ENCODE measurements at regions not wholly inside any gene's neighbourhood (a gene's known extent, or its start where the extent isn't known, plus 50 kb on each side); places are given as distances from the start of the nearest gene placed in this dataset.
"Not testable (repeated sequence)": the region's sequence is repeated elsewhere in the genome, so short reads cannot be mapped to it uniquely, and the experiment has no call there.

DNA sequence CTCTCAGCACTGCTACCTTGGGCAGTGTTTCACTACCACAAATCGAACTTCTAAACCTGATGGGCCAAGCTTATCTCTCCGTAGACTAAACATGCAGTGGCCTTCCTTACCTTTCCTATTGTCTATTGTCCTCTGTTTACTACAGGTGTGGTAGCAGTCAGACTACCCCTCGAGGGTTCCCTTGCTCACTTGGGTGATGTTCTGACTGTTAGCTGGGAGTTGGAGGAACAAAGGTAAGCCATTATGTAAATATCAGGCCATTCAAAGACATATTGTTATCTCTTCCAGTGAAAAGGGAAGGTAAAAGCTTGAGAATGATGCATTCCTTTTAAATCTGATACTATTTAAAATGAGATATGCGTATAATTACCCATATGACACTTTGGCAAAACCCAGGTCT lies 828.3 kb upstream of the EEF2KMT start:
- no peak for DNase-seq

DNA sequence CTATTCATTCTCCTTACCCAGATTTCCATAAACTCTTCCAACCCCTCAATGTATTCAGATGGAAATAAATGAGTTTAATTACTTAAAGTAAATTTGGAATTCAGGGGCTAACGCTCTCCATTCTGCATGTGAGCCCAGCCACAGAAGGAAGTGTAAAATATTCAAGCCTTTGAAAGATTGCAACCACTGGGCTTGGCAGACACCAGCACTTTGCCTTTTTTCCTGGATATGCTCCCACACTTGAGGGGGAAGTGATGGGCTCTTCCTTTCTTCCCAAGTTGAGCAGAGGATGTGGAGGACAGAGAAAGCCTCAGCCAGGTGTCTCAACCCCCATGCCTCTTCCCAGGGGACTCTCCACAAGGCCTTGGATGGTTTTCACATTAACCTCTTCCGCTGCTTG lies 825.1 kb upstream of the EEF2KMT start:
- no peak for DNase-seq

DNA sequence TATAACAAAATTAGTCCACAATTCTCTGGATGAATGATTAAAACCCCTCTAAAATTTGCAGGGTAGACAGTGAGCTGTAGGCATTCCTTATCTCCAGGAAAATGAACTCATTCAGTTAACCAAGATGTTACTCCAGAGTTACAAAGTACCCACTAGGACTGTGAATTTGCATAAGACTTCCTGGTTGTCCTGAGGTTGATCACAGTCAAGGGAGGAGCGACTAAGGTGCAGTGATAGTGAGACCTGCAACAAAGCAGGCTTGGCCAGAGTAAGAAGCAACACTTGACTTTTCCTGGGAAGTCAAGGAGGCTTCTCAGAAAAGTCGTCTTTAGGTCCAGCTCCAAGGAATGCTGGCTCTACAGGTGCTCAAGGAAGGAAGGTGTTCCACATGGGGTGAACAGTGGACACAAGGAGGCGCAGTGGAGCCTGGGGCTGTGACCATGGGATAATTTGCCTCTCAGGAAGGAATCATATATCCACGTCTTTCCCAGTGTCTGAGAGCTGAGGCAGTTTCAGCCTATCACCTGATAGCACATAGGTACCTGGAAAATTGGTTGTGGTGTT lies 821.1 kb upstream of the EEF2KMT start:
- DNase-seq = no peak

DNA sequence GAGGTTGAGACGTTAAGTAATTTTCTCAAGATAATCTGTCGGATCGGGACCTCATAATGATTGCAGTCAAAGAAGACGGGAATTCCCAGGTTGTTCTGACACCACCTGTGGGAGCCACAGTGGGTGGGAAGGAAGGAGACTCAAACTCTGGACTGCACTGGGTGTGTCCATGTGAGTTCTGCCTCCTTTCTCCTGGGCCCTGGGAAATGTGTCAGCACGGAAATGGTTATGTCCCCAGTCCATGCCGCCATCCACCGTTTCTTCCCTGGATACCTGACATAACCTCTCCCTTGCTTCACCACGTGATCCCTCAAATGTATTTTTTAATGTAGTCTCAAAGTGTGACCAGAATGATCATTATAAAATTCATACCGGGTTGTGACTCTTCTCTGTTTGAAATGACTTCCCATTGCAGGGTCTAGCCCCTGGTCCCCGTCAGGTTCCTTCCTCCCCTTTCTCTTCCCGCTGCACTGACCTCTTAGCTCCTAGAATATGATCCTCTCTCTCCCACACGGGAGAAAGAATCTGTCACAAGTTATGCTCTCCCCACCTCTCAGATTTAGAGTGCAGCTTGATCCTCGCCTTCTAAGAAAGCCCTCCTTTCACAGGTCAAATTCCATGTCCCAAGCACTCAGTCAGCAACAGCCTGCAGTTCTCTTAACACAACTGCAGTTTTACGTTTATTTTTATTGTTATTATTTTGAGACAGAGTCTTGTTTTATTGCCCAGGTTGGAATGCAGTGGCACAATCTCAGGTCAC lies 820.0 kb upstream of the EEF2KMT start:
- DNase-seq = no peak

DNA sequence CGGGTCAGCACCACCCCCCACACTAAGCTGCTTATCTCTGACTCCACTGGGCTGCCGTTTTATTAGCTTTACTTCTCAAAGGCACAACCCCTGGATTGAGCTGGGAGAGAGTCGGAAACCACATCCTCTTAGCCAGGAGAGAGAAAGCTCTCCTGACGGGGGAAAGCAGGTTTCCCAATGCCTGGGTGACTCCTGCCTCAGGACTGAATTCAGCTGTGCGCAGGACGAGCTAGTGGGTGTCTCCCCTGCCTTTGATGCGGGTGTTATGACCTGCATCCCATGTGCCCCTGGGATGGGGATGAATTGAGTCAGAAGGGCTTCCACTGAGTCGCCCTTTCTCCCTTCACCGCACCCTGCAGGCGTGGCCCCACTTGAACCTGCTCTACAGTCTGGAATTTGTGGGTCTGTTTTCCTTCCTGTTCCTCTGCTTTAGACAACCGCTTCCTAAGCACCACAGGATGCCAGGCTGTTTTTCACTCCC lies 819.2 kb upstream of the EEF2KMT start:
- DNase-seq = no peak

DNA sequence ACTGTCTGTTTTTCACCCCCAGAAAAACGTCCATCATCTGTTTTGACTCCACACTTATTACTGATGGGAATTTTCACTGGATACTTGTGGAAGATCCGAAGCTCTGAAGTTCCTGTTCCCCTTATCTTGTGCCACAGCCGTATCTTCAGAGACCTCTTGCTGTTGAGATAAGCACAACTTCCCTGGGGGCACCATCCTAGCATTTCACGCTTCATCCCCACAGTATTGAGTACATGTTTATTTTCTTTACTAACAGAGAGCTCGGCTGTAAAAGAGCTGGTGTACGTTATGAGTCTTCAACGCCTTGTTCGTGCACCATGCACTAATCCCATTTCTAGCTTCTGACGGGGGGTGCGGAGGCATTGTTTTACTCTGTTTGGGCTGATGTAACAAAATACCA lies 813.6 kb upstream of the EEF2KMT start:
- no peak for DNase-seq

DNA sequence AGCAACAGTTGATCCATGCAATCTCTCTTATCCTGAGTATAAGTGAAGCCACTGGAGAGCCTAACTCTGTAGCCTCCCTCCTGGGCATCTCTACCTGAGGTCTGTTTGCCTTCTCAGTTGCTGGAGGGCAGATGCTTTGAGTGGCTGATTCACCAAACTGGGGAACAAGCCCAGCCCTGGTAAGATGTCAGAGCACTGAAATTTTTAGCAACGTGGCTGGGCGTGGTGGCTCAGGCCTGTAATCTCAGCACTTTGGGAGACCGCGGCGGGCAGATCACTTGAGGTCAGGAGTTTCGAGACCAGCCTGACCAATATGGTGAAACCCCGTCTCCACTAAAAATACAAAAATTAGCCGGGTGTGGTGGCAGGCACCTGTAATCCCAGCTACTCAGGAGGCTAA lies 812.0 kb upstream of the EEF2KMT start:
- not testable (repeated sequence) for DNase-seq

DNA sequence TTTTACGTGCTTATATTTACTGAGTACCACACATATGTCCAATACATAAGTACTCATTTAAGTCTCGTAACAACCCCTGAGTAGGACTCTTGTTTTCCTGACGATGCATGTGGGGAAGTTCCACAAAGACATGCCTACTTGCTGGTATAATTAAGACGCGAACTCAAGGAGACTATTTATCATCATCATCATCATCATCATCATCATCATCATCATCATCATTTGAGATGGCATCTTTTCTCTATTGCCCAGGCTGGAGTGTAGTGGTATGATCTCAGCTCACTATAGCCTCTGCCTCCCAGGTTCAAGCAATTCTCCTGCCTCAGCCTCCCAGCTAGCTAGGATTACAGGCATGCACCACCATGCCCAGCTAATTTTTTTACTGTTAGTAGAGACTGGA lies 809.9 kb upstream of the EEF2KMT start:
- no peak for DNase-seq

DNA sequence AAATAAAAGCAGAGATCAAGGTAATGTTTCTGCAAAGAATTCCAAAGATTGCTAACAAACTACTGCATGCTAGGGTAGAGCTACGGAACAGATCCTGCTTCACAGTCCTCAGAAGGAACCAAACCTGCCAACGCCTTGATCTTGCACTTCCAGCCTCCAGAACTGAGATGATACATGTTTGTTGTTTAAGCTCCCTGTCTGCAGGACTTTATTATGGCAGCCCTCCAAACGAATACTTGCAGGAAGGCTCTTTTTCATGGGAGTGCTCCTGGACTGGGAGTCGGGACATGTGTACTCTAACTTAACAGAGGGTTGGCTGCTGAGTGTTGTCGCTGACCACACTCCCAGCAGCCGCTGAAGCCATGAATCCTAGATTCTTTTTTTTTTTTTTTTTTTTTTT lies 808.8 kb upstream of the EEF2KMT start:
- no peak for DNase-seq

DNA sequence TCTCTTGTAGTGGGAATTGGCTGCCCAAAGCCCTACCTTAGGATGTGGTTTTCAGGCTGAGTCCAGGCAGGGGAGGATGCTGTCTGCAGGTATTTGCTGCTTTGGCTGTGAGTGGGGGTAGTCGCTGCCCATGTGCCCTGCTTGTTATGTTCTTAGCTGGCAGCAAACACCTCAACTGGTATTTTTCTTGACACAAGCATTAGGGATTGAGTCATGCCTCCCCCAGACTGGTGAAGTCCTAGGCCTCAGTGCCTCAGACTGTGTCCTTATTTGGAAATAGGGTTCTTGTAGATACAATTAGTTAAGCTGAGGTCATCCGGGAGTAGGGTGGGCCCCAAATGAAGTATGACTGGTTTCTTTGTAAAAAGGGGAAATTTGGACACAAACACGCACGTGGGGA lies 808.3 kb upstream of the EEF2KMT start:
- no peak for DNase-seq

DNA sequence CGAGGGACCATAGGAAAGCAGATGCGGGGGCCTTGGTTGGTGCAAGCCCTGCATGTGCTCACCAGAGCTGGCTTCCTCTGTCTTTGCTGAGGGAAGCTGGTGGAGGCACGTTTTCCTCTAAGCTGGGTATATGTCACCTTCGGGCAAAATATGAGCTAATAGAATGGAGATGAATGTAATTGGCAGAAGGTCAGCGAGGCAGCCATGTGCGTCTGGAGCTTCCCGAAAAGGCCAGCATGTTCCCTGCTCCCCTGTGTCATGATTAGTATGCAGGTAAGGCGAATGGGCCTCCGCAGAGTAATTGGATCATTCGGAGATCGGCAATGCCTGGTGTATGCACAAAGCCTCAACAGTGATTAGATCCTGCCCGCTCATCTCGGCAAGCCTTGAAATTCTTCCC lies 806.2 kb upstream of the EEF2KMT start:
- no peak for DNase-seq

DNA sequence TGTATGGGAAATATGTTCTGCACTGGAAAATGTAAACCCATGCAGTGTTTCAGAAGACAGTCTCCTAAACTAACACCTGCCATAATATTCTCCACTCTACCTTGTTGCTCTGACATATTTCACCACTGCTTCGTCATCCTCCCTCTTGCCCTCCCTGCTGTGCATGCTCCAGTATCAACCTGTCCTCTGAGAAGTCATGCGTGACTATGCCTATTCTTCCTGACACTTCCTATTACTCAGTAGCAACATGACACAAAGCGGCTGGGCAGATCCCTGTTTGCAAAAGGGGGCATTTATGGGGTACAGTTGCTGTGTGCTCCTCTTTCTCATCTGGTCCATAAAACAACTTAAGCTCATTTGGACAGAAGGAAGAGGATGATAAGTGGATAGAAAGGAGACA lies 805.6 kb upstream of the EEF2KMT start:
- no peak for DNase-seq

DNA sequence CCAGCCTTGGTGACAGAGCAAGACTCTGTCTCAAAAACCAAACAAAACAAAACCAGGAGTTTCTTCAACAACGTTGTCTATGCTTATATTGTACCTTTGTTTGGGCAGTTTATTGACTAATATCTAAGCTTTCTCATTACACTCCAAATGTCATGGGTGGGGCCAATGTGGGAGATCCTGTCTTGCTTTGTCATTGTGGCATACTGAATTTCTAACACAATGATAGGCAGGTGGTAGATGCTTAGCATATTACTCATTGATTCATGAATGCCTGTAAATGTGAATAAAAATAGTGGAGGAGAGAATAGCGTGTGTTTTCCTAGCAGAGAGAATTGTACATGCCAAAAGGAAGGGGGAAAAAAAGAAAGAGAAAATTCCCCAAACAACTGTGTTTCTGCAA lies 802.5 kb upstream of the EEF2KMT start:
- DNase-seq = no peak

DNA sequence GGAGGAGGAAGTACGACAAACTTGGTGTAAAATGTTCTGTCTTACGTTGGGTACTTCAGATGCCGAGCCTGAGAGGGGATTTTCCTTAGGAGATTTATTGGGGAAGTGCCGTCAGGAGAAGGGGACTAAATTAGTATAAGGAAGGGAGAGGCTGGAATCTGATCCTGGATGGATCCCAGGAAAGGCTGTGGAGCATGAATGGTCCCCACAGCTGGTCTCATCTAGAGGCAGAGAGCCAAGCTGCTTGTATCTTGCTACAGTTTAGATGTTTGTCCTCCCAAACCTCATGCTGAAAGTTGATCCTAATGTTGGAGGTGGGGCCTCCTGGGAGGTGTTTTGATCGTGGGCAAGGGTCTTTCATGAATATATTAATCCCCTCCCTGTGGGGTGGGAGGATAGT lies 798.4 kb upstream of the EEF2KMT start:
- no peak for DNase-seq

DNA sequence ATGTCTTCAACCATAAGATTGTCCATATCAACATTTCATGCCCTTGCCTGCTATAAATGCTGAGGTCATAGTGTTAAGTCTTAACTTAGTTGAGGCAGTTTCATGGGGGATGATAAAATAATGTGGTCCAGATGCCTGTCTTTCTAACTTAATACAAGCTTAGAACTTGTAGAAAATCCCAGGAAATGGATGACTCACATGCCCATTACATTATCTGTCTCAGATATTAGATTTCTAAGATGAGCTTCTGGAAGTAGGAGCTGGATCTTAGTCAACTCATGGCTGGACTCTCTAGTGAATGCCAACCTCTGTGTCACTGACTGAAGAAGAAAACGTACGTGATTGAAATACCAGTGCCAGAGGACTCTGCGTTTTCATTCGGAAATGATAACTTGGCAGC lies 797.5 kb upstream of the EEF2KMT start:
- no peak for DNase-seq

DNA sequence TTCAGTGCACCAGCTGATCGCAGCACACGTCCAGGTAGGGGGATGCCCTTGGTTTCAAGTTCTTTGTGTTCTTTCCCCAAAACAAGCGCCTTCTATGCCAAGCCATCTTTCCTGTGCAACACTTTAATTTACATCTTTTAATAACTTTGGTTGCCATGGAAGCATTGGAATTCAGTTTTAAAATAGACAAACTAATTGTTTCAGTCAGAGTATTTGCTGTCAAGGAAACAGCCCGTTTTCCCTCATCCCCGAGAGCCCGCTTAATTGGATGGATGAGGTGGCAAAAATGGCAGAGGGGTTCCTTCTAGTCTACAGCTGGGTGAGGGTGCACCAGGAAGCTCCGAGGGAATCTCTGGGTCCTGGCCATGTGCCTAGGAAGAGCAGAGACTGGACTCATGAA lies 793.7 kb upstream of the EEF2KMT start:
- no peak for DNase-seq

DNA sequence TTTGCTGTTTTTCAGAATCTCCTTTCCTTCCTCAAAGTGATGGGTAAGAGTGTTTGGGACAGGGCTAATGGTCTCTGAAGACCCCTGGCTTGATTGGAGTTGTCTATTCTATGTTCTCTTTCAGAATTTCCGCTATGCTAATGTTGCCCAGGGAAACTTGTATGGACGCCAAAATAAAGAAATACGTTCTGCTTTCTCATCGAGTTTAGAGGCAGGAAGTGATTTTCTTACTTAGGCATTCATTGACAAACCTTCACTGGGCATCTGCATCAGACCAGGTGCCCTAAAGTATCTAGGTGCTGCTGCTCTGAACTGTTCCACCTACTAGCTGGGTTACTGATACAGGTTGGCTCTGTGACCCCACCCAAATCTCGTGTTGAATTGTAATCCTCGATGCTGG lies 787.9 kb upstream of the EEF2KMT start:
- no peak for DNase-seq

DNA sequence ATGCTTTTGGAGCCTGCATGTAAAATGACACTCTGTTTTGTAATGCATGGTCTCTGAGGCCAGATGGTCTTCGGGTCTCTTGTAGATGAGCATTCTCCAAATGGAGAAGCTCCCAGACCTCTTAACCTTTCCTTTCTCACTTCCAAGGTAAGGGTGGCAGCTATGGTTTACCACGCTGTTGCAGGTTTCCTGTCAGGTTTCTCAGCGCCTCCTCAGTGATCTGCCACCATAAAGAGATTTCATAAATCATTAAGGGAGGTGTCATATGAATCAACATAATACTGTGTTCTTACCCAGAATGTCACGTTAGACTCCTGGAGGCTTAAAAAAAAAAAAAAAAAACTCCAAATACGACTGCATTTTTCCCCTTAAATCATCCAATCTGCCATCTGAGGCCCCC lies 787.4 kb upstream of the EEF2KMT start:
- DNase-seq = no peak

DNA sequence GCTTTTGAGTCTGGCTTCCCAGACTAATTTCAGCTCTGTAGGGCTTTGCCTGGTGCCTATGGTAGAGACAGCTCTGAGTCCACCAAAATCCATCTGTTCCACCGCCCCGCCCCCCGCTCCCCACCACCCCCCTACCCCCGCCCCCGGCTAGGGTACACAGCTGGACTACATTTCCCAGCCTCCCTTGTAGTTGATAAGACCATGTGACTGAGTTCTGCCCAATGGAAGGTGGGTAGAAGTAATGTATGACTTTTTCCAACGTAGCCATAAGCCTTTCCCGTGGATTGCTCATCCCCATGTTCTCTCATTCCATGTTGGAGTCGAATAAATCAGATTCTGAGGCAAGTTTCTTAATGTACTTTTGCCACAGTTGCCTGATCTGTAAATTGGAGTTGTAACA lies 786.7 kb upstream of the EEF2KMT start:
- DNase-seq = no peak

DNA sequence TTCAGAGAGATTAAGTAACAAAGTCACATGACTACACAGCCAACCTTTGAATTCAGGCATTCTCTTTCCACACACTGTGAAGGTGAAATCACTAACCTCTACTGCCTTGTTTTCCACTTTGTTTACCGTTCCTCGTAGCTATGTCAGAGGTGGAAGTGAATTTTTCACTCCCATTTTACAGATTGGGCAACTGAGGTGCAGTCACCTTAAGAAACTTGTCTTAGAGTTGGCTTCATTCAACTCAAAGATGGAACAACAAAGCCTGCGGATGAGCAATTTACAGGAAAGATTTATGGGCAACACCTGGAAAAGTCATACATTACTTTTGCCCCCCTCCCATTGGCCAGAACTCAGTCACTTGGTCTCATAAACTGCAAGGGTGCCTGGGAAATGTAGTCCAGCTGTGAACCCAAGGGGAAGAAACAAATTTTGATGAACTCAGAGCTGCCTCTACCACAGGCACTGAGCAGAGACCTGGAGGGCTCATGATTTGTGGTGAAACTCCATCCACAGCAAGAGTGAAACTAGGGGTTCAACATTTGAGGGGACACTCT lies 784.6 kb upstream of the EEF2KMT start:
- no peak for DNase-seq

DNA sequence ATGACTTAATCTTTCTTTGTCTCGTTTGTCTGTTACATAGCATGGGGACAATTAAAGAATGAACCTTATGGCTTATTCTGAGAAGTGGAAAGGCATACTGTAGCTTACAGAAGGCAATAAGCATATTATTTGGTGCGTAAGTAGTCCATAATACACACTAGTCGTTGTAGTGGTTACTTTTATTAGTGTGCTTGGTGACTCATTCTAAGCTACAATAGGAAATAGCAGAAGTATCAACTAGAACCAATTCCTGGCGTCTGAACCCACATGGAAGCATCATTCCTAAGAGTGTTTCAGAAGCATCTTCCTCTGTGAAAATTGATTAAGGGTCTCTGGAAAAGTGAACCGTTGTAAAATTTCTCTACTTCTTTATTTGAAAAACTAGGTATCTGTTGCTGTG lies 777.8 kb upstream of the EEF2KMT start:
- no peak for DNase-seq

DNA sequence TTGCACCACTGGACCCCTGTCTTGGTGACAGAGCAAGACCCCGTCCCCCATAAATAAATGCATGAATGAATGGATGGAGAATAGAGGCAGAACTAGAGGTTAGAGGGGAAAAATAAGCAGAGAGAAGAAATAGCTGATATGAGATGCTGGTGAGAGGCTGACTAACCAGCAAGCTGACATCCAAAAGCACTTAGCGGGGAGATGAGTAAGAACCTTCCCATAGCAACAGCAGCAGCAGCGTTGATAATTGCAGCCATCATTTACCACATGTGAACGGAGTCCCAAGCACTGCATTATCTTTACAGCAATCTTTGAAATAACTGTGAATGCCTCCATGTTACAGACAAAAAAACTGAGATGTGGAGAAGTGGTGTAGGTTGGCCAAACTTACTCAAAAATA lies 777.3 kb upstream of the EEF2KMT start:
- no peak for DNase-seq

DNA sequence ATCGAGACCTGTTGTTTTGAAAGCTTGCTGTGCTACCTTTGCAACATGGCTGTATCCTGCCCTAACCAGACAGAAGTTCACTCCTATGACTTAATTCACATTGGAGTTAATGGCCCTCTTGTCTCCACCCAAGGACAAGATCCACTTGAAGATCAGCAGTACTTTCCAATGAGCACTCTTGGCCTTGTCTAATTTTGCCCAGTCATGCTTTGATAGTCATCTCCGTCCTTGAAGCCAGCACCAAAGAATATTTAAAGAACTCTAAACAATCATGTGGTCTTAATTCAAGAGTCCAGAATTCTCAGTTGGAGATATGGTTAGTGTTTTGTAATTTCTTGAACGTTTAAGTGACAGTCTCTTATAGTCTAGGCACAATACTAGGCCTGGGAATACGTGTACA lies 775.6 kb upstream of the EEF2KMT start:
- DNase-seq = no peak

DNA sequence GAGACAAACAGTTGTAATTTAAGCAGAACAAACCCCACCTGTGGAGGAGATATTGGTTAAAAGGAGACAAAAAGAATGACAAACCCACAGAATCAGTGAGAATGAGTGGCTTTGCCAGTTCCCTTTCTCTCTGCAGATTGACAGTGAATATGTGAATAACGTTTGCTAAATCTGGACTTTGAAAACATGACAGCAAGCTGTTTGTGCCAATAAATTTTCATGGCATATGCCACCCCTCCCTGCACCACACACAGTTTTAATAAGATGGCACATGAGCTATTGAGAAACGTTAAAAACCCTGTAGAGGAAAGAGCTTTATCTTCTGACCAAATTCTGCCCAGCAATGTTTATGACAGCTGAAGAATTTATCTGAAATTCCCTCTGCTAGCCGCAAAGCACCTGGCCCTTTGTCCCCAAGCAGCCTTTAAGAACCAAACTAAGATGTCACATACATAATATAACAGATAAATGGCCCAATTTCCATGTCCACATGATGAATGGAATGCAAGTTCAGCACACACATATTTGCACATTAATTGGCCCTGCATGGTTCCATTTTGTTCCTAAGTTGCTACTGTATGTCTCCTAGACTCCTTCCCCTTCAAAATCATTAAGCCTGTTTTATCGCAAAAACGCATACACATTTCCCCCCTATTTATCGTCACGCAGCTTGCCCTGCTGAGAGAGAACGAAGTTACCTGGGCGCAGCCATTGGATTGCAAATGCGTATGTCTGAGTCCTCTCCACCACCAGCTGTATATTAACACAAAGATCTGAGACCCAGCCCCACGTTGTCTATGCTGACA lies 773.5 kb upstream of the EEF2KMT start:
- DNase-seq = no peak

Data from NCI-H2107 (cell line).